GM21576 (cell line): ENCODE measurements at regions not wholly inside any gene's neighbourhood (a gene's known extent, or its start where the extent isn't known, plus 50 kb on each side); places are given as distances from the start of the nearest gene placed in this dataset.

ENCODE experiments used
- ATAC-seq: cut with Tn5 transposase; IDR thresholded peaks from one replicate; pipeline ENCODE4 v1.9.1; 2021; ENCODE audit warnings: mild to moderate bottlenecking, moderate library complexity; ENCODE audit not compliant: unreplicated experiment

DNA sequence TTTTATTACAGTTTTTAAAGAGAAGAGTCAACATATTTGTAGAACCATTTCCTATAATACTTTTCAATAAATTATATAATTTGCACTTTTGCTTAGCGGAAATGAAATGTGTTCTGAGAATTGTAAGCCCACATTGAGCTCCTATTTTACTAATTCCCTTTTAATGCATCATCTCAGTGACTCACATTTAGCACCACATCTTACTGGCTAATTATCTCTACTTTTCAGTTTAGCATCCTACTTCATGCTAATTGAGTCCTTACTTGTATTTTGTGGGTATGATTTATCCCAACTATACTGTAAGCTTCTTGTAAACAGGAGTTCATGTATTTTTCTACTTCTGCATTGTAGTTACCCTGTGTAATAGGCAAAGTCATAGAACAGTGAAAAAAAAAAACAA, 67.5 kb downstream of the TMX1 start:
- ATAC-seq = no peak

DNA sequence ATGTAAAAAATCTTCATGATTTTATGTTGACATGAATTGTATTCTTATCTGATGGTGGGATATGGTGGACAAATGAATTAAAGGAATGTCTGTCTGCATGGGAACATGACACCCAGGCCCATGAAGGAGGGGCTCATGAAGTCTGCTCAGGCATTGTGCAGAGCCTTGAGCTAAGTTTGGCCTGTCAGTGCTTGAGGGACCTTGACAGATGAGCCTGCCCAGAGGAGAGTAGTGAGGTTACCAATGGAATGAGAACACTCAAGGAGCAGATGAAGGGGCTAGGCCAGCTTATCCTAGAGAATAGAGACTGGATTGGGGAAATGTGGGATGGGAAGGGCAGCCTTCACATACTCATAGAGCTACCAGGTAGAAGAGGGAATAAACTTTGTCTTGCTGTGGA, 68.8 kb downstream of the TMX1 start:
- ATAC-seq = no peak

DNA sequence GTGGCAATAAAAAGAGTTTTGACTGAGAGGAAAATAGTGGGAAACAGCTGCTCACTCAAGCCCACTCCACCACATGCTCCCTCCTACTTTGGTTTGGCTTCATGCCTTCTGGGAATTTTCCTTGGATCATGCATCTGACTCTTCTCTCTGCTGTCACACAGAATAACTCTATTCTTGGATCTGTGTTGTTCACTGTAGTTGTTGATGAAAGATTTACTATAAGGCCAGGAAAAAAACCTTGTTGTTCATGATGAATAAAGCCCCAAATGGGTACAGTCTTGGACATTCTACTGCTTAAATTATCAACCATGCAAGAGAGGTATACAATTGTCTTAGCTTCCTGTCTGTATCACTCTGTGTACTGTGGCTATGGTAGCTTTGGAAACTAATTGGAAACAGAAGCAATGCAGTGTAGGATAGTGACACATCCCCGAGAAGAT, 70.5 kb downstream of the TMX1 start:
- ATAC-seq = no peak

DNA sequence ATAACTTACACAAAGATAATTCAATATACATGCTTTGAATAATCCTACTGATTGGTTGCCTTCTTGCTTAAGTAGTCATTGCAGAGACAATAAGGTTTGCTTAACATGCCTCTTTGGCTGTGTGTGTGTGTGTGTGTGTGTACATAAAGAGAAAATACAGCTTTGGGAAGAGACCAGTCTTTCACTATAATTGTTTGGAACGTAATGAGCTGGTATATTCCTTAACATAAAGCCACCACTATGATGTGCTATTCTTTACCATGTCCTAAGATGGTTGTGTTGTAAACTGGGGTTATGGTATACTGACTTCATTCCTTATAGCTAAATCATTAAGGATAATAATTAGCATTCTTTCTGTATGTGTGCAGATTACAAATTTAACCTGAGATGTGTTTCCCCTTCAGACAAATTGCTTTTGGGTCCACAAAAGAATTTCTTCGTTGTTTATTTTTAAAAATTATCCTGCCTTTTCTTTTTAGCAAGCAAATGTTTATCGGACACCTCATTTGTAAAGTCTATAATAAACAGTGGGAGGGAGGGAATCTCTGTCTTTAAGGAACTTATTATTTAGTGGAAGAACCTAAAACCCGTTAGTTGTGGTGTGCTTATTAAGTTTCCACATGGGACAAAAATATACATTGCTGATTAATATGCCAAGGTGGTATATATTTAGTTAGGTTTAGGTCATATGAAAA, 74.4 kb downstream of the TMX1 start:
- ATAC-seq = no peak

DNA sequence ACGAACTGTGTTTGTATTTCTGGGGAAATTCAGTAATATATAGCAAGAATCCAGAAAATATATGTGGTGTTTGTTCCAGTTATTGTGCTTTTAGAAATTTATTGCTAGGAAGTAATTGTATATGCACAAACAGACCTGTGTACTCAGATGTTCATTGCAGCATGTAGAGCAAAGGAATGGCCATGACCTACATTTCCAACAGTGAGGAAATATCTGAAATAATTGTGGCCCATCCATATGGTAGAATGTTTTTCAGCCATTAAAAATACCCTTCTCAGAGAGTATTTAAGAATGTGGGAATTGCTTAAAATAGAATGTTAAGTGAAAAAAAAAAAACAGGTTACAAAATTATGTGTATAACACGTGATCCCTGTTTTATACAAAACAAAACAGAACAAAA, 77.3 kb downstream of the TMX1 start:
- no peak for ATAC-seq

DNA sequence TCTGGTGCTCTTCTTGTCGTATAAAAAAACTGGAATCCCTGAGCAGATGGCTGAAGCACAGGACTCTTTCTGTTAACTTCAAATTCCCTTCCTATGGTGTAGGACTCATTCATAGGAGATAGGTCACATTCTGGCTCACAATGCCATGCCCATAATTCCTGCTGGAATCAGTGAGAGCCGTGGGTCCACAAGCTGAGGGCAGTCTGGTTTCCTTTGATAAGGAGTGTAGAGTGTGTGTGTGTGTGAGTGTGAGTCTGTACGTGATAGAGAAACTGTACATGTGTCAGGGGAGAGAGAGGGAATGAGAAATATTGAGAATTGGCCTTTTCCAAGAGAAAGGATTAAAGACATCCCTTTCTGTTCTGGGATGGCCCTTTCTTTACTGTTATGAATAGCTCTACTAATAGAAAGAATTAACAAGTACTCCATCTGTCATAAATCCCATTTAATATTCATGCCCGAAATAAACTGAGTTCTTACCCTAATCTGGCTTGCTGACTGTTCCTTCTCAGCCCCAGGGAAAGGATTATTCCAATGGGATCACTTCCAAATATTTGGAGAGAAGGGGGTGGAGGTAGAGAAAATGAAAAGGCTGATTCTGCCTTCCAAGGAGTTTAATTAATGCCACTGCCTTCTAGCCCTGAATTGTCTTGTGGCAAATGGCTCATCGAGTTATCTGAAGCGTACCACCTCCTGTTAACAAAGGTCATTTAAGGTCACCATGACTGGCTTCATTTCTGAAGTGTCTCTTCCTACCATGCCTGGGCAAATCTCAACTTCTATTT, 79.0 kb downstream of the TMX1 start:
- no peak for ATAC-seq

DNA sequence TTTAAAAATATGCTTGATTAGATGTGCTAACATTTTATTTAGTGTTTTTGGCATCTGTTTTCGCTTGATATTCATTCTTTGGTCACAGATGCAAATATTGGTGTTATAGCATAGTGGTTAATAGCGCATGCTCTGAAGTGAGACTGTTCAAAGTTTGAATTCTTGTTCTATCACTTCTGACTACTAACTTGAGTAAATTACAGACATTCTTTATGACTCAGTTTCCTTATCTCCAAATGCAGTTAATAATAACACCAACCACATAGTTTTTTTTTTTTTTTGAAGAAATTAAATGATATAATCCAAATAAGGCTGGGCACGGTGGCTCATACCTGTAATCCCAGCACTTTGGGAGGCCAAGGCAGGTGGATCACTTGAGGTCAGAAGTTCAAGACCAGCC, 81.0 kb downstream of the TMX1 start:
- ATAC-seq = no peak

DNA sequence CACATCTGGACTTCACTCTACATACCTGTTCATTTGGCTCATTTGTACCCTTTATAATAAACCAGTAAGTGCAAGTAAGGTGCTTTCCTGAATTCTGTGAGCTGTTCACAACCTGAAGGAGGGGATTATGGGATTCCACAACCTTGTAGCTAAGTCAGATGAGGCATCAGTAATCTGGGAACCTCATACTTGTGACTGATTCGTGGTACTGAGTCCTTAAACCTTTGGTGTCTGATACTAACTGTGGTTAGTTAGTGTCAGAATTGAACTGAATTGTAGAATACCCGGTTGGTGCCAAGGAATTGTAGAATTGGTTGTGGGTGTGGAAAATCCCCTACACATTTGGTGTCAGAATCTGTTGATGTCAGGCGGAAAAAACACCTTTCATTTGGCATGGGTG, 83.4 kb downstream of the TMX1 start:
- no peak for ATAC-seq

DNA sequence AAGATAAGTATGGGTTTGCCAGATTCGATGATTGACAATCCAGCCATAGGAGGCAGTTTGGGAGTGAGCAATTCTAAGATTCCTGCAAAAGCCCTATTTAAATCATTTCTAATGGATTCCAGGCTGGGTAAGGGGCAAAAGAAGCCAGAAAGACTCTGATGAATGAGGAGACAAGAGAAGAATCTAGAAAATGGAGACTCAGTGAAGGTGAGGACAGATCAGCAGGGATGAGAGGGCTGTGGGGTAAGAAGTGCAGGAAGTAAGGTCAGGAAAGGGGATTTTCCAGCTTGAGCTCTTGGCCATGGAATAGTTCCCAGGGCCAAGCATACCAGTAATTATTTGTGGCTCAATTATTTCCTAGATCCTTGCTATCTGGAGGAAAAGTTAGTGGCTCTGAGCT, 87.3 kb downstream of the TMX1 start:
- no peak for ATAC-seq

DNA sequence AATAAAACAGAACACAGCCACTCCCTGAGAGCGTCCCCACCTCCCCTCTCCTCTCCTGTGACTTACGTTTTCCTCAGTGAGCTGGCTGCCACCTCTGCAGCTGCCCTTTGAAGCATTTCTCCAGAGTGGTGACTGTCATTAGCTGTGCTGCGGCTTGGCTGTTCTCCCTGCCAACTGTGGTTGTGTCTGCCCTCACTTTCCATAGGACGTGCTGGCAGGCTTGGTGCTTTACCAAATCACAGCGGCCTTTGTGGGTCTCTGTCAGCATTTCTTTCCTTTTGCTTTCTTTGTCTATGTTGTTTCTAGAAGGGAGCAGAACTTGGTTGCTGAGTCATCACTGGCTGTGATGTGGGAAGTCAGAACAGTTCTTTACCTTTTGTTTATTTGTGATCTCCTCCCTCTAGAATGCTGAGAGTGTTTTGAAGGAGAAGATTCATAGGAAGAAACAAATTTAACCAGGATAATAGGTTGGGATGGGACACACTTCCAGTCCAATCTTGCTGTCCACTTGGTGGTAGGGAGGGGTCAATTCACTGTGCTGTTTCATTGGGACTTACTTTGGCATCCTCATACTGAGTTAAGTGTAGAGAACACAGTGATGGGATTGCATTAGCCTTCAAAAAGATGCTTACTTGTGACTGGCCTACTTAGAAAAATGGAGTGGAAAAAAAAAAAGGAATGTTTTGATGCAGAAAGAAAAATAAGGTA, 88.2 kb downstream of the TMX1 start:
- ATAC-seq = no peak

DNA sequence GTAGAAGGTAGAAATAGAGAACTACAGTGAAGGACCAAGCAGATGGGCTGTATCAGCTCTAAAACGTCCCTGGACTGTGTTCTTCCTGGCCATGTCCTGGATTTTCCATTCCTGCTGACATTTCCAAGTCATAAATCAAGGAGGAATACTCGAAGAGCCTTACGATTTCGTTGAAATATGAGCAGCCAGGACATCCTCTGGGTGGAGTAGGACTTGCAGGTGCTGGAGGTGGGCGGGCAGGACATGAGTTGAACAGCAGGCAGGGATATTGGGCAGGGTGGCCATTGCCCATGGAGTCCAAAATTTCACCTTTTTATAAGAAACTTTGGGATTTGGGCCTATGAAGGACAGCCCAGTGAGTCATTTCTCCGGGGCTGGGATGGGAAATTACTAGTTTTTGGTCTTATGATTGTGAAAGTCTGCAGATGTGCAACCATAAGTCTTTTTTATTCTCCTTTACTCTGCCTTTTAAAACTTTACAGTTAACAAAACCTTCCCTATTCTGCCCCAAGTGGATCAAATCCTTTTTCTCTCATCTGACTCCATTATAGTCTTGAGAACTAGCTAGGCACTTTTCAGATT, 88.8 kb downstream of the TMX1 start:
- no peak for ATAC-seq

DNA sequence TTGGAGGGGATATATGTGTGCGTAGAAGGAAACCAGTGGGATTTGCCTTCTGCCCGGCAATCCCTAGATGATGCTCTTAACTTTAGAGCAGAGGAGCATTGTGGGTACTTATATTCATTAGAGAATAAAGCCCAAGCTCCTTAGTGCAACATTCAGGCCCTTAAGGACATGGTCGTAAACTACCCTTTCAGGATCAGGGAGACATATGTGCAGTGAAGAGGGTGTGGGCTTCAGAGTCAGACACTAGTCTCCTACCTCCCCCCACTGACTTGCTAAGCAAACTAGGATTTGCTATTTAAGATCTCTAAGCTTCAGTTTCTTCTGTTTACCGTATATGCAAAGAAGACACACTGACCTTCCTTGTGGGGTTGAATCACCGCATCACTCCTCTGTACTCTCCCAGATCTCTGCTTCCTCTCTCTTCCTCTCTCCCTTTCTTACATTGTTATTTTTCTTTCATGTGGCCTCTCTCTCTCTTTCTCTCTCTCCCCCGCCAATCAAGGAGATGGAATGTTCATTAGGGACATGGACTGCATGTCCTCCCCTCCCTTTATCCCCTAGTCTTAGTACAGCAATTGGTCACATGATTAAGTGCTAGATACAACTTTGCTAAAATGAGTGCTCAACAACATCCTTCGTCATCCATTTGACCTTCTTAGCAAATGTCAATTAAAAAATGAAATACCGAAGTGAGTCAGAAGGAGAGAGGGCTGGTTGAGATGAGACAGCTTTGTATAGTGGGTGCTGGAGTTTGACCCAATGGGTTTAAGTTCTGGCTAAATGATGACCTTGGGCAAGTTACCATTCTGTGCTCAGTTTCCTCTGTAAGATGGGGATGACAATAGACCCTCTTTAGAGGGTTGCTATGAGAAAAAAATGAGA, 91.7 kb downstream of the TMX1 start:
- no peak for ATAC-seq

DNA sequence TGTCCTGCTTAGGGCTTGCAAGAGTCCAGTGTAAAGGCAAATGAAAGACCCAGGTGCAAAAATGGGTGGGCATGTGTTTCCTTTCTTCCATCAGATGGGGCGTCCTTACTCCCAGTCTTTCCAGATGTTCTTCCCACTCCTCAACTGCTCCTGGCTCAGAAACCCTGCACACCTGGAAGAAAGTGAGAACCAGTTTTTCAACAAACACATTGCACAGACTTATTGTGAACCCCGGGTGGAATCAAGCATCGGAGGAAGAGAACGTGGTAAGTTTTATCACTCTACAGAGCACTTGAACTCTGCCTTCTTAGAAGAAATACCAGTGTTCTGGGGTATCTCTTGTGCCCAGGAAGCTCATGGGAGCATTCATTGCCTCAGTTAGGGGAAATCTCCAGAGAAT, 93.3 kb downstream of the TMX1 start:
- no peak for ATAC-seq

DNA sequence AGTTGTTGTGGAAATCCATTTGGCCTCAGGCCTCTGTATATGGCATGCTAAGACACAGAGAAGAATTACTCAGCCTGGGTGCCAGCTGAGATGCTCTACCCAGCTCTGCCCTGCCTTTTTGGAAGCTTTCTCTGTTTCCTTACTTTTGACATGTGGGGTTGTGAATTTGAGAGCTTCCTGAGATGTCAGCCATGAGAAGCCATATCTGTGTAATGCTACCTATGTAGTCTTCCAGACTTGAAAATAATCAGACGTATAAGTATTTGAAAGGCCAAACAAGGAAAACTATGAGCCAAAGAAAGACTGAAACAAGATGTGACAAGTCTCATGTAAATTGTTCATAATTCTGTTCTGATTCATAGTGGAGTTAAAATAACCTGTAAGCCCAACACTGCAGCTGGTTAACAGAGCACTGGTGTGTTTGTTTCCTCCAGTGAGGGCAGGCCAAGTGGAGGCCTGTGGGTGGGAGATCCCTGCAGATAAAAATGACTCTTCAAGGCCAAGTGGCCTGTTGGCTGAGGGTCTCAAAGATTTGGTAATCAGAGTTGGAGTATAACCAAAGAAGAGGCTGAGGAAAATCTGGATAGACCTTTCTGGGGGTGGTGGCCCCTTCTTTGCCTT, 94.0 kb downstream of the TMX1 start:
- no peak for ATAC-seq

DNA sequence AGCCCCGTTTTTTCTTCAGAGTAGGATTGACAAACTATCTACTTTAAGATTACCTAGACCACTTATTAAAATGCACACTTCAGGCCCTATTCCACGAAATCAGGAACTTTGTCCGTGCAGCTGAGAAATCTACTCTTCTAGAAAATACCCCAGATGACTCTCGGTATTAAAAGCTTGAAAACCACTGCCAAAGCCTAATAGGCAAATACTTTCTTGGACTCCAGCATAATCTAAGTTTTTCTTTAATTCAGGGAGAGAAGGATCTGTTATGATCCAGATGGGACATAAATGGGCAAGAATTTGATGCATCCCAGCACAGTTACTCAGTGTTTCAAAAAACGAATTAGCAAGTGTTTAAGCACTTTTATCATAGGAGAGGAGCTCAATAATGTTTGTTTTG, 94.5 kb downstream of the TMX1 start:
- no peak for ATAC-seq

DNA sequence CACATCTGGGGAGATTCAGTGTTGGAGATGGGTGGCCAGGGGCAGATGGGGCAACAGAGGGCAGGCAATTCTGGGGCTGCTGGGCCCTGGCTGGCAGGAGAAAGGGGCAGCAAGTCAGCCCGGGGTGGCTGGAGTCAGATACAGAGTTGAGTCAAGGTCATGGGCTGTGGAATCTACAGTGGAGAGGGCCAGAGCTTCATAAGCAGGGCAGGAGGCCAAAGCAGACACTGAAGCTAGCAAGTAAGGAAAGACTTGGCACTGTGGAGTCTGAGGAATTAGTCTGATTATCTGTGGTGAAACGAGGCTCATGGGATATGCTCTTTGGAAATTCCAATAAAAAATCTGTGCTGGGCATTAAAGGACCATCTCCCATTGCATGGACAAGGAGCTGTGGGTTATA, 95.5 kb downstream of the TMX1 start:
- ATAC-seq = no peak

DNA sequence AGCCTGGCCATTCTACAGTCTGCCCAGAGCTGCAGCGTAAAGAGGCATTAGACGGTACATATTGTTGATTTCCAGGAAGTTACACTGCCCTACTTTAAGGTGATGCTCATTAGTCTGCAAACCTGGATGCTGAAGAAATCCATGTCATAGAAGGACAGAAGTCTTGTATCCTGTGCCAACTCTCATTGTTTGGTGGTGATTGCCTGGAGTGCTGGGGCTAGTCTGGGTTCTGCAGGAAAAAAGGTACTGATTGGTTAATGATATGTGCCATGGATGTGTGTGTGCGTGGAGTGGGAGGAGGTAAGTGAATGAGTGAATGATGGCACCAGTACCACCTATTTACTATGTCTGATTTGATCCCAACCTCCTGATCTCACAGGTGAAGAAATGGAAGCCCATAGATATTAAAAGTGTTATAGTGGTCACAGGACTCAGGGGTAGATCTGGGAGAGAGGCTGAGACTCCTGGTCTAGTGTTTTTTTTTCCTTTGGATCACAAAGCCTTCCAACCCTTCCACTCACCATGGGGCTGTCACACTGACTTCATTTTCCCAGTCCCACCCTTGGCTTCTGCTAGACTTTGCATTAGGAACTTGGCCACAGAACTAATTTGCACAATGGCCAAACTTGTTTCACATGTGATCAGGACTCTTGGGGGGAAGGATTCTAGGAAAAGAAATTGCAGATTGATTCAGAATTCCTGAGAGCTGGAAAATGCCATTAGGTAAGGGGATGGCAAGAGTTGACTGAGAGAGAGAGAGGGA, 96.1 kb downstream of the TMX1 start:
- no peak for ATAC-seq

DNA sequence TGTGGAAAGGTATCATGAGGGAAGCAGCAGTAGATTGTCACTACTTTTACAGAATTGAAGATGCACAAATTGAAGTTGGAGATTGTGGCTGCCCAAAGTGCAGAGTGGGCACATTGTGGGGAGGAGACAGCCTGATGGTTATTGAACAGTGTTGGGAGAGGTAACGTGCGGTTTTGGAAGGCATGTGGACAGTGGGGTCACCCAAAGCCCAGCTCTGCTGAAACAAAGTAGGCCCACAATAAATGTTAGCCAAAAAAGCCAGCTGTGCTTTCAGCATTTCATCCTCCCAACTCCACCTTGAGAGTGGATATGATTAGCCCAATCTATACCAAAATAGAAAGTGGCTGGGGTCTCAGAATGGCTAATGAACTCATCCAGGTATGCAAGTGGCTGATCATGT, 96.7 kb downstream of the TMX1 start:
- ATAC-seq = no peak

DNA sequence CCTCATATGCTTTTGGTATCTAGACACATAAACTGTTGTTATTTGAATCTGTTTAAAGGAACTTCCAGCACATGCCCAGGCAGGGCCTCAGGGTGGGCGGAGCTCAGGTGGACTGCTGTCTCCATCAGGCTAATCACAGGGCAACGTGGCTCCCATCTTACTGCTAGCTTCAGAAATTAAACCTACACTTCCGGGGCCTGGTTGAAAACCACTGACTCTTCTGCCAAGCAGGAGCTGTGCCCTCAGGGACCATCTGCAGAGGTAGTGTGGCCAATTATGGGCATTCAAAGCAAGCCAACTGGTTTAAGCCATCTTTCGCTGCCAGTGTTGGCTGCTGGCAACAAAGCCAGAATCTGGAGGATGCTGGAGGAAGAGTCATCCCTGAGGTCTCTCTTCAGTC, 97.5 kb downstream of the TMX1 start:
- no peak for ATAC-seq

DNA sequence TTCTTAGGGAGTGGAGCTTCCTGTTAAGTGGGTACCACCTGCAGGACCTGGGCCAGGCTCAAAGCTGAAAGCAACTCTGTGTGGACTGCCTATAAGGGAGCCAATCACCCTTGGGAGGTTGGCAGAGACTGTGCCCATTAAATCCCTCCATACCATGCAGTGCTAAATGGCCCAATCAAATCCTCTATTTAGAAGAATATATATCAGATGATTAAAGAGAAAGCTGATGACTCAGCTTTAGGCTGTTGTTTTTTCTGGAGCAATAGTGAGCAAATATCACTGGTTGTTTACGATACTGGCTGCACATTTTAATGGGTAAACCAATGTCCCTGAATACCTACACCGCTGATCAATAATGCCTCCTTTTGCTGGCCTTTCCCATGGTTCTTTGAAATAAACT, 101.3 kb downstream of the TMX1 start:
- no peak for ATAC-seq
